ENCODE measurements at regions not wholly inside any gene's neighbourhood (a gene's known extent, or its start where the extent isn't known, plus 50 kb on each side); places are given as distances from the start of the nearest gene placed in this dataset.

DNA sequence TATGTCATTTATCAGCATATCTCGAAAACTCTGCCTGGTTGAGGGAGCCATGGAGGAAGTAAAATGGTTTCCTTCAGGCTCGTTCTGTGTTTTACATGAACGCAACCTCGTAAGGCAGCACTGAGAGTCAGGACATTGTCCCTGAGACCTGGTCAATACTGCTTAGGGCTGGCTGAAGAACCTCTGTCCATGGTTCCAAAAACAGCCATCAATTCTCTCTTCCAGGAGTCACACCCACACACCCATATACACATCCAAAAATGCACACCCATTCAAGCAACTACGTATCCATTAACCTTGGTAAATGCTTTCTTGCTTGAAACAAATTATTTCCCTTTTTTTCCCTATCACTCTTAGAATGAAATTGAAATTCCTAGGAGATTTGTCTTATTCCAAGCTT lies 91.0 kb upstream of the CHL1 start:
- Histone ChIP-seq H3K4me1 (no peaks in the 10 kb centered on the region), H3K9me3 (no peaks in the 10 kb centered on the region), H3K27me3 (no peaks in the 10 kb centered on the region), H3K4me3 (no peak overlapping the region), H3K27ac (no peak overlapping the region), H3K36me3 (no peaks in the 10 kb centered on the region)
- no peak for DNase-seq (ENCODE audit: low spot score in 2 of 2)
- TF ChIP-seq POLR2A (IDR thresholded peaks at IDR 0.05), result no peak
- TF ChIP-seq, protein P1, sequence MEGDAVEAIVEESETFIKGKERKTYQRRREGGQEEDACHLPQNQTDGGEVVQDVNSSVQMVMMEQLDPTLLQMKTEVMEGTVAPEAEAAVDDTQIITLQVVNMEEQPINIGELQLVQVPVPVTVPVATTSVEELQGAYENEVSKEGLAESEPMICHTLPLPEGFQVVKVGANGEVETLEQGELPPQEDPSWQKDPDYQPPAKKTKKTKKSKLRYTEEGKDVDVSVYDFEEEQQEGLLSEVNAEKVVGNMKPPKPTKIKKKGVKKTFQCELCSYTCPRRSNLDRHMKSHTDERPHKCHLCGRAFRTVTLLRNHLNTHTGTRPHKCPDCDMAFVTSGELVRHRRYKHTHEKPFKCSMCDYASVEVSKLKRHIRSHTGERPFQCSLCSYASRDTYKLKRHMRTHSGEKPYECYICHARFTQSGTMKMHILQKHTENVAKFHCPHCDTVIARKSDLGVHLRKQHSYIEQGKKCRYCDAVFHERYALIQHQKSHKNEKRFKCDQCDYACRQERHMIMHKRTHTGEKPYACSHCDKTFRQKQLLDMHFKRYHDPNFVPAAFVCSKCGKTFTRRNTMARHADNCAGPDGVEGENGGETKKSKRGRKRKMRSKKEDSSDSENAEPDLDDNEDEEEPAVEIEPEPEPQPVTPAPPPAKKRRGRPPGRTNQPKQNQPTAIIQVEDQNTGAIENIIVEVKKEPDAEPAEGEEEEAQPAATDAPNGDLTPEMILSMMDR (IDR thresholded peaks at IDR 0.05), result no peak
- no peak for TF ChIP-seq EP300 (IDR thresholded peaks at IDR 0.05)
- TF ChIP-seq POLR2AphosphoS5 (IDR thresholded peaks at IDR 0.05), result no peak
- WGBS, result 67% methylated on average over 5 of the region's 5 CpGs

GRCh38 chr3:106619-107018 lies 89.9 kb upstream of the CHL1 start:
- Histone ChIP-seq H3K4me3 (no peak overlapping the region), H3K9me3 (no peaks in the 10 kb centered on the region), H3K27me3 (no peaks in the 10 kb centered on the region), H3K36me3 (no peaks in the 10 kb centered on the region), H3K27ac (no peak overlapping the region), H3K4me1 (no peaks in the 10 kb centered on the region)
- DNase-seq (ENCODE audit: low spot score in 2 of 2), result no peak
- 100% methylated on average over 2 of the region's 2 CpGs for WGBS
- TF ChIP-seq POLR2AphosphoS5 (IDR thresholded peaks at IDR 0.05) (no peak), POLR2A (IDR thresholded peaks at IDR 0.05) (no peak), EP300 (IDR thresholded peaks at IDR 0.05) (no peak)
- TF ChIP-seq, protein P1 (IDR thresholded peaks at IDR 0.05), result no peak

DNA sequence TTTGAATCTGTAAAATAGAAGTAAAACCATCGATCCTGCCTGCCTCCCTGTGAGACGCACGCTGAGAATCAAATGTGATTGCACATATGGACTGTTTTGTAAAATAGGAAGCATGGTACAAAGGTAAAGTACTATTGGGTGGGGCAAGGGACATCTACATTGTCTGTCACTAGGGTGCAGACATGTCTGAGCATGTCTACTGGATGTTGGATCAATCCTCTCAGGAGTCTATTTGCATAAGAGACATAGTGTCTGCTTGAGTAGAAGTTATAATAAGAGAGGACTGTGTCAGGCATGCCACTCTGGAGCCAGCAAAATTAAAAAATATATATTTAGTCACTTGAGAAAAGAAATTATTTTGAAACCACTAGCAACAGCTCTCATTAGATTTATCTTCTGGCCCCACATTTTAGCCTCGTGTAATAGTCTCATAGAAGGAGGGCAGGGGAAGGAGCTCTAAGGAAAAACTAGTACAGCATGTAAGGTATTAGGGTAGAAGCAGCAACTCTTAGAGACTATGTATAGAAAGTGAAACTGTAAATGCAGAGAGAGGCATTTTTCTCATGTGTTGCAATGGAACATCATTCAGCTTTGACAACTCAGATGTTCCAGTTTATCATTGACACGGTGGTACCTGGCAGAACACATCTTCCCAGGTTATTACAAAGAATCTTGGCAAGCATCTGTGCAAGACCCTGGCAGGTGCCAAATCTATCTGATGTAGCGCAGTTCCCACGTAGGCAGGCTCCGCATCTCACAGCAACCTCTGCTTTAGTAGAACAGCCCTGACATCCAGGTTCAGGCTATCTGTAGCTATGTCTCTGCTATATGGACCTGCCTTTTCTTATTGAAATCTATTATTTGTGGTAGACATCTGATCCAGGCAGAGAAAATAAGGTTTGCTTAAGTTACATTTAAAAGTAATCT lies 85.2 kb upstream of the CHL1 start:
- Histone ChIP-seq H3K9me3 (no peaks in the 10 kb centered on the region), H3K27me3 (no peaks in the 10 kb centered on the region), H3K27ac (no peak overlapping the region), H3K4me1 (no peaks in the 10 kb centered on the region), H3K4me3 (no peak overlapping the region), H3K36me3 (no peaks in the 10 kb centered on the region)
- WGBS, result 66% methylated on average over 8 of the region's 8 CpGs
- TF ChIP-seq EP300 (IDR thresholded peaks at IDR 0.05), result no peak
- no peak for TF ChIP-seq POLR2A (IDR thresholded peaks at IDR 0.05)
- TF ChIP-seq POLR2AphosphoS5 (IDR thresholded peaks at IDR 0.05), result no peak
- TF ChIP-seq, protein P1 (IDR thresholded peaks at IDR 0.05), result no peak
- DNase-seq (ENCODE audit: low spot score in 2 of 2), result no peak

GRCh38 chr3:112773-113172 lies 83.8 kb upstream of the CHL1 start:
- H3K27me3 ChIP-seq, result no peaks in the 10 kb centered on the region
- H3K9me3 ChIP-seq, result no peaks in the 10 kb centered on the region
- TF ChIP-seq, protein P1 (IDR thresholded peaks at IDR 0.05), result no peak
- TF ChIP-seq EP300 (IDR thresholded peaks at IDR 0.05) (no peak), POLR2AphosphoS5 (IDR thresholded peaks at IDR 0.05) (no peak), POLR2A (IDR thresholded peaks at IDR 0.05) (no peak)
- H3K36me3 ChIP-seq, result no peaks in the 10 kb centered on the region
- WGBS, result 62% methylated on average over 2 of the region's 2 CpGs
- H3K27ac ChIP-seq, result no peak overlapping the region
- H3K4me1 ChIP-seq, result no peaks in the 10 kb centered on the region
- H3K4me3 ChIP-seq, result no peak overlapping the region
- no peak for DNase-seq (ENCODE audit: low spot score in 2 of 2)

DNA sequence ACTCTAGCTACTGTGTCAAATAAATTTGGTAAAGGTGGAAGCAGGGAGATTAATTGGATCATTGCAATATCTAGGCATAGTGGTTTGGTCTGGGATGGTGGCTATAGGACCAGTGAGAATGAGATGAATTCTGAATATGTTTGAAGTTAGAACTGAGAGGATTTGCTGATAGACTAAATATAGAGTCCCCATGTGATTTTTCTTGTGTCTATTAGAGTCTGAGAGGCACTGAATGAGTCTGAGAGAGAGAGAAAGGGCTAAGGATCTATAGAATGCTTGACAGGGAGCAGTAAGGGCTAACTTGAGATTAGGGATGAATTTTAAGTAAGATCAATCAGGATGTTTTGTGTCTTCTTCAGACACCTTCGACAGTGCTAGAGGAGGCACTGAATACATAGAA lies 77.9 kb upstream of the CHL1 start:
- no peaks in the 10 kb centered on the region for H3K4me1 ChIP-seq
- H3K27me3 ChIP-seq, result no peaks in the 10 kb centered on the region
- no peak for DNase-seq (ENCODE audit: low spot score in 2 of 2)
- TF ChIP-seq EP300 (IDR thresholded peaks at IDR 0.05), result no peak
- TF ChIP-seq, protein P1 (IDR thresholded peaks at IDR 0.05), result no peak
- no peak for TF ChIP-seq POLR2AphosphoS5 (IDR thresholded peaks at IDR 0.05)
- TF ChIP-seq POLR2A (IDR thresholded peaks at IDR 0.05), result no peak
- no peaks in the 10 kb centered on the region for H3K36me3 ChIP-seq
- no peak overlapping the region for H3K27ac ChIP-seq
- H3K9me3 ChIP-seq, result no peaks in the 10 kb centered on the region
- H3K4me3 ChIP-seq, result no peak overlapping the region
- 73% methylated on average over 1 of the region's 1 CpG for WGBS

Measured in suprapubic skin (tissue), 4 donors.